ENCODE measurements at regions not wholly inside any gene's neighbourhood (a gene's known extent, or its start where the extent isn't known, plus 50 kb on each side); places are given as distances from the start of the nearest gene placed in this dataset.

GRCh38 chr2:146239392-146240135 lies 1605.3 kb upstream of the ACVR2A start:
- Mint-ChIP-seq H3K27ac (ENCODE audit: unreplicated experiment) (no peak overlapping the region), H3K4me3 (ENCODE audit: unreplicated experiment) (no peak overlapping the region), H3K36me3 (ENCODE audit: low read depth, unreplicated experiment) (no peaks in the 10 kb centered on the region), H3K9me3 (ENCODE audit: unreplicated experiment) (no peaks in the 10 kb centered on the region), H3K27me3 (ENCODE audit: low read depth, unreplicated experiment) (no peaks in the 10 kb centered on the region), H3K4me1 (ENCODE audit: low read depth, unreplicated experiment) (peaks cover 8% of the 10 kb centered on the region)
- Histone ChIP-seq H3K4me2 (ENCODE audit: low read length) (peak overlapping the region; percentile 53), H2AFZ (ENCODE audit: low read depth, low read length) (peak overlapping the region; percentile 20), H3K36me3 (ENCODE audit: insufficient read depth, low read length) (no peaks in the 10 kb centered on the region), H3K27ac (ENCODE audit: low read depth, low read length) (peak overlapping the region; percentile 36), H3K27me3 (ENCODE audit: insufficient read depth, low read length) (no peaks in the 10 kb centered on the region), H4K20me1 (ENCODE audit: insufficient read depth, low read length) (no peaks in the 10 kb centered on the region), H3K4me1 (ENCODE audit: insufficient read depth, low read length) (peaks cover 2% of the 10 kb centered on the region), H3K9ac (ENCODE audit: low read length) (peak overlapping the region; percentile 13), H3K4me3 (ENCODE audit: insufficient read depth, low read depth, low read length) (no peak overlapping the region), H3K79me2 (ENCODE audit: insufficient read depth, low read length) (no peaks in the 10 kb centered on the region), H3K9me3 (ENCODE audit: insufficient read depth, low read depth, low read length) (no peaks in the 10 kb centered on the region)
- peak; percentile 89 for DNase-seq (ENCODE audit: low read depth)
- peak; percentile 60 for FAIRE-seq
- no peak for TF ChIP-seq EZH2 (IDR thresholded peaks at IDR 0.05; ENCODE audit: insufficient read depth, low read length)
- TF ChIP-seq CTCF (IDR thresholded peaks at IDR 0.05; ENCODE audit: insufficient read depth, low read depth, low read length): no peak

GRCh38 chr2:146238254-146238966 lies 1606.4 kb upstream of the ACVR2A start:
- Histone ChIP-seq H3K27ac (ENCODE audit: low read depth, low read length) (peak overlapping the region; percentile 36), H3K4me2 (ENCODE audit: low read length) (no peak overlapping the region)
- no peak for FAIRE-seq

More at GRCh38 chr2:146238254-146238966, 1606.4 kb upstream of the ACVR2A start:
- H4K20me1 ChIP-seq (ENCODE audit: insufficient read depth, low read length): no peaks in the 10 kb centered on the region
- no peak overlapping the region for H3K9ac ChIP-seq (ENCODE audit: low read length)
- H3K9me3 ChIP-seq (ENCODE audit: insufficient read depth, low read depth, low read length): no peaks in the 10 kb centered on the region
- H3K27me3 ChIP-seq (ENCODE audit: insufficient read depth, low read length): no peaks in the 10 kb centered on the region
- no peaks in the 10 kb centered on the region for H3K36me3 Mint-ChIP-seq (ENCODE audit: low read depth, unreplicated experiment)
- no peaks in the 10 kb centered on the region for H3K9me3 Mint-ChIP-seq (ENCODE audit: unreplicated experiment)
- H3K4me3 ChIP-seq (ENCODE audit: insufficient read depth, low read depth, low read length): no peak overlapping the region
- no peak for TF ChIP-seq CTCF (IDR thresholded peaks at IDR 0.05; ENCODE audit: insufficient read depth, low read depth, low read length)
- no peak for TF ChIP-seq EZH2 (IDR thresholded peaks at IDR 0.05; ENCODE audit: insufficient read depth, low read length)
- no peak overlapping the region for H3K27ac Mint-ChIP-seq (ENCODE audit: unreplicated experiment)
- no peaks in the 10 kb centered on the region for H3K27me3 Mint-ChIP-seq (ENCODE audit: low read depth, unreplicated experiment)
- DNase-seq (ENCODE audit: low read depth): no peak
- peaks cover 8% of the 10 kb centered on the region for H3K4me1 Mint-ChIP-seq (ENCODE audit: low read depth, unreplicated experiment)
- H3K4me1 ChIP-seq (ENCODE audit: insufficient read depth, low read length): peaks cover 2% of the 10 kb centered on the region
- no peak overlapping the region for H2AFZ ChIP-seq (ENCODE audit: low read depth, low read length)
- no peak overlapping the region for H3K4me3 Mint-ChIP-seq (ENCODE audit: unreplicated experiment)
- H3K79me2 ChIP-seq (ENCODE audit: insufficient read depth, low read length): no peaks in the 10 kb centered on the region
- no peaks in the 10 kb centered on the region for H3K36me3 ChIP-seq (ENCODE audit: insufficient read depth, low read length)

All from astrocyte (in vitro differentiated cells and primary cell).